Breast epithelium (tissue), 3 donors: ENCODE measurements at regions not wholly inside any gene's neighbourhood (a gene's known extent, or its start where the extent isn't known, plus 50 kb on each side); places are given as distances from the start of the nearest gene placed in this dataset.

Experiments
- POLR2A ChIP-seq: fragments of 450-650 bp; IDR thresholded peaks from one replicate; pipeline ENCODE4 v1.6.1; 2016; ENCODE audit warnings: antibody characterized with exemption, mild to moderate bottlenecking, moderate library complexity
- TF ChIP-seq, protein P1 (sequence below), 3 donors: fragments of 450-650 bp; IDR thresholded peaks; one replicate each; pipeline ENCODE4 v1.5.1; 2016 to 2017; ENCODE audit warnings: antibody characterized with exemption in 3 of 3, mild to moderate bottlenecking in 3 of 3, moderate library complexity in 3 of 3

DNA sequence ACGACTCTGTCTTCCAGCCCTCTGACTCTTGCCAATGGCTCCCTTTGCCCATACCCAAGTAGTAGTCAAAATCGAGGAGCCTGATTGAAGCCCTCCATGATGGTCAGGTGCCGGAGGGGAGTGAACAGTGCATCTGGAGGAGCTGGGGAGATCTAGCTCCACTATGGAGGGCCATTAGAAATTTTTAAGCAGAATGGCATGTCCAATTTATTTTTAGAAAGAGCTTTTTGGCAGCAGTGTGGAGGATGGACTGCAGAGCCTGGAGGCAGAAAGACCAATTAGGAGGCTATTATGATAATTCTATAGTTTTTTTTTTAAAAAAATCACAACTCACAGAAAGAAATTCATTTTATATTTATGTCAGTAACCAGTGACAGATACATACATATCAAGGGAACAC lies 92.7 kb upstream of the SLC7A1 start:
- TF ChIP-seq POLR2A, result no peak
- TF ChIP-seq, protein P1, sequence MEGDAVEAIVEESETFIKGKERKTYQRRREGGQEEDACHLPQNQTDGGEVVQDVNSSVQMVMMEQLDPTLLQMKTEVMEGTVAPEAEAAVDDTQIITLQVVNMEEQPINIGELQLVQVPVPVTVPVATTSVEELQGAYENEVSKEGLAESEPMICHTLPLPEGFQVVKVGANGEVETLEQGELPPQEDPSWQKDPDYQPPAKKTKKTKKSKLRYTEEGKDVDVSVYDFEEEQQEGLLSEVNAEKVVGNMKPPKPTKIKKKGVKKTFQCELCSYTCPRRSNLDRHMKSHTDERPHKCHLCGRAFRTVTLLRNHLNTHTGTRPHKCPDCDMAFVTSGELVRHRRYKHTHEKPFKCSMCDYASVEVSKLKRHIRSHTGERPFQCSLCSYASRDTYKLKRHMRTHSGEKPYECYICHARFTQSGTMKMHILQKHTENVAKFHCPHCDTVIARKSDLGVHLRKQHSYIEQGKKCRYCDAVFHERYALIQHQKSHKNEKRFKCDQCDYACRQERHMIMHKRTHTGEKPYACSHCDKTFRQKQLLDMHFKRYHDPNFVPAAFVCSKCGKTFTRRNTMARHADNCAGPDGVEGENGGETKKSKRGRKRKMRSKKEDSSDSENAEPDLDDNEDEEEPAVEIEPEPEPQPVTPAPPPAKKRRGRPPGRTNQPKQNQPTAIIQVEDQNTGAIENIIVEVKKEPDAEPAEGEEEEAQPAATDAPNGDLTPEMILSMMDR (IDR thresholded peaks at IDR 0.05), result no peak
